ENCODE measurements at regions not wholly inside any gene's neighbourhood (a gene's known extent, or its start where the extent isn't known, plus 50 kb on each side); places are given as distances from the start of the nearest gene placed in this dataset.

GRCh38 chr5:108487951-108488350, 106.1 kb upstream of the FBXL17 start:
- DNase-seq (ENCODE audit: low read depth, low spot score) (no peak), FAIRE-seq (no peak)
- BruUV-seq (replicated peaks), result no TSS peak
- Histone ChIP-seq H3K79me2 (ENCODE audit: control insufficient read depth, insufficient read depth, low read length) (no peaks in the 10 kb centered on the region), H3K36me3 (ENCODE audit: control insufficient read depth in 2 of 2, extremely low read depth in 1 of 2, insufficient read depth in 2 of 2, low read length in 2 of 2) (no peaks in the 10 kb centered on the region), H2AFZ (ENCODE audit: low read depth, low read length) (no peak overlapping the region), H3K9me3 (replicated peaks; ENCODE audit: control insufficient read depth, insufficient read depth, low read length) (no peaks in the 10 kb centered on the region), H3K4me2 (ENCODE audit: insufficient read depth, low read length) (no peak overlapping the region), H3K4me1 (ENCODE audit: control insufficient read depth, extremely low read depth, insufficient read depth, low read length) (no peaks in the 10 kb centered on the region), H3K27me3 (ENCODE audit: control insufficient read depth in 2 of 2, insufficient read depth in 2 of 2, low read length in 2 of 2) (no peaks in the 10 kb centered on the region), H4K20me1 (replicated peaks; ENCODE audit: control insufficient read depth, extremely low read depth, insufficient read depth, low read length) (no peaks in the 10 kb centered on the region), H3K27ac (ENCODE audit: insufficient read depth, low read depth, low read length) (no peak overlapping the region), H3K4me3 (replicated peaks in 1 of 3; ENCODE audit: insufficient read depth in 1 of 3, low read depth in 1 of 3, low read length in 3 of 3) (no peak overlapping the region), H3K9ac (replicated peaks; ENCODE audit: extremely low read depth, insufficient read depth, low read length) (no peak overlapping the region), H3K9me1 (replicated peaks; ENCODE audit: control insufficient read depth, extremely low read depth, insufficient read depth, low read length) (no peaks in the 10 kb centered on the region)
- ChIA-PET POLR2A (no interaction called here), CTCF (no interaction called here)
- TF ChIP-seq, protein P1, sequence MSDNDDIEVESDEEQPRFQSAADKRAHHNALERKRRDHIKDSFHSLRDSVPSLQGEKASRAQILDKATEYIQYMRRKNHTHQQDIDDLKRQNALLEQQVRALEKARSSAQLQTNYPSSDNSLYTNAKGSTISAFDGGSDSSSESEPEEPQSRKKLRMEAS (IDR thresholded peaks at IDR 0.05; ENCODE audit: insufficient read depth, insufficient read length), result no peak
- TF ChIP-seq JUN (IDR thresholded peaks at IDR 0.05; ENCODE audit: borderline replicate concordance, insufficient read depth, insufficient read length, low read depth) (no peak), MYC (IDR thresholded peaks at IDR 0.05; ENCODE audit: low read depth, low read length) (no peak), POLR2A (IDR thresholded peaks at IDR 0.05; ENCODE audit: low read depth, low read length) (no peak), EZH2 (IDR thresholded peaks at IDR 0.05; ENCODE audit: borderline replicate concordance, low read depth, low read length, severe bottlenecking) (no peak)
- TF ChIP-seq, protein P2, sequence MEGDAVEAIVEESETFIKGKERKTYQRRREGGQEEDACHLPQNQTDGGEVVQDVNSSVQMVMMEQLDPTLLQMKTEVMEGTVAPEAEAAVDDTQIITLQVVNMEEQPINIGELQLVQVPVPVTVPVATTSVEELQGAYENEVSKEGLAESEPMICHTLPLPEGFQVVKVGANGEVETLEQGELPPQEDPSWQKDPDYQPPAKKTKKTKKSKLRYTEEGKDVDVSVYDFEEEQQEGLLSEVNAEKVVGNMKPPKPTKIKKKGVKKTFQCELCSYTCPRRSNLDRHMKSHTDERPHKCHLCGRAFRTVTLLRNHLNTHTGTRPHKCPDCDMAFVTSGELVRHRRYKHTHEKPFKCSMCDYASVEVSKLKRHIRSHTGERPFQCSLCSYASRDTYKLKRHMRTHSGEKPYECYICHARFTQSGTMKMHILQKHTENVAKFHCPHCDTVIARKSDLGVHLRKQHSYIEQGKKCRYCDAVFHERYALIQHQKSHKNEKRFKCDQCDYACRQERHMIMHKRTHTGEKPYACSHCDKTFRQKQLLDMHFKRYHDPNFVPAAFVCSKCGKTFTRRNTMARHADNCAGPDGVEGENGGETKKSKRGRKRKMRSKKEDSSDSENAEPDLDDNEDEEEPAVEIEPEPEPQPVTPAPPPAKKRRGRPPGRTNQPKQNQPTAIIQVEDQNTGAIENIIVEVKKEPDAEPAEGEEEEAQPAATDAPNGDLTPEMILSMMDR (IDR thresholded peaks at IDR 0.05; ENCODE audit: extremely low read depth in 1 of 2, insufficient read depth in 1 of 2, low read depth in 1 of 2, low read length in 2 of 2), result no peak
- dilution Hi-C loops (cut with MboI; ENCODE audit: extremely low pct_ligation_motif_present, low sequenced_read_pairs), result no loop called here
- intact Hi-C loops (cut with micrococcal nuclease), result no loop called here

DNA sequence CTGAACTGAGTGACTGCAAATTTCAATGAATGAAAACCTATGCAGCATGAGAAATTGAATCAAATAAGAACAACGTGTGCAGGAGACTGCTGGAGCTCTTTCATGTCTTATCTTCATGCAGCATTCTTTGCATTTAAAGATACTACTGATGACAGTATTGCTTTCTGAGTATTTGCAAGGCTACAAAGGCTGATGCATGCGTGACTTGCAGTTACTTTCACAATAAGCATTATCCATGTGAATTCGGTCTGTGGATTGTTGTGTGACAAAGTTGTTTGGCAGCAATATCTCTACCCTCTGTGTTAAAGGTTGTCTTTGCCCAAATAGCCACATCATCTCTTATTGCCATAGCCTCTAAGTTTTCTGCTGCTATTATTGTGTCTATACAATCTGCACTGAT, 102.1 kb upstream of the FBXL17 start:
- Histone ChIP-seq H3K9me3 (replicated peaks; ENCODE audit: control insufficient read depth, insufficient read depth, low read length) (no peaks in the 10 kb centered on the region), H3K4me2 (ENCODE audit: insufficient read depth, low read length) (no peak overlapping the region), H3K9ac (replicated peaks; ENCODE audit: extremely low read depth, insufficient read depth, low read length) (no peak overlapping the region), H3K4me3 (replicated peaks in 1 of 3; ENCODE audit: insufficient read depth in 1 of 3, low read depth in 1 of 3, low read length in 3 of 3) (no peak overlapping the region), H3K36me3 (ENCODE audit: control insufficient read depth in 2 of 2, extremely low read depth in 1 of 2, insufficient read depth in 2 of 2, low read length in 2 of 2) (no peaks in the 10 kb centered on the region), H3K27me3 (ENCODE audit: control insufficient read depth in 2 of 2, insufficient read depth in 2 of 2, low read length in 2 of 2) (no peaks in the 10 kb centered on the region), H3K79me2 (ENCODE audit: control insufficient read depth, insufficient read depth, low read length) (no peaks in the 10 kb centered on the region), H4K20me1 (replicated peaks; ENCODE audit: control insufficient read depth, extremely low read depth, insufficient read depth, low read length) (no peaks in the 10 kb centered on the region), H3K4me1 (ENCODE audit: control insufficient read depth, extremely low read depth, insufficient read depth, low read length) (no peaks in the 10 kb centered on the region), H3K27ac (ENCODE audit: insufficient read depth, low read depth, low read length) (no peak overlapping the region), H3K9me1 (replicated peaks; ENCODE audit: control insufficient read depth, extremely low read depth, insufficient read depth, low read length) (no peaks in the 10 kb centered on the region), H2AFZ (ENCODE audit: low read depth, low read length) (no peak overlapping the region)
- intact Hi-C loops (cut with micrococcal nuclease), result no loop called here
- no peak for DNase-seq (ENCODE audit: low read depth, low spot score)
- POLR2A ChIA-PET, result no interaction called here
- no peak for FAIRE-seq
- dilution Hi-C loops (cut with MboI; ENCODE audit: extremely low pct_ligation_motif_present, low sequenced_read_pairs), result no loop called here
- TF ChIP-seq FOS (IDR thresholded peaks at IDR 0.05; ENCODE audit: borderline replicate concordance, insufficient read depth, low read length) (no peak), POLR2A (IDR thresholded peaks at IDR 0.05; ENCODE audit: low read depth, low read length) (no peak), POLR2AphosphoS5 (IDR thresholded peaks at IDR 0.05; ENCODE audit: insufficient read depth, low read depth, low read length) (no peak), EZH2 (IDR thresholded peaks at IDR 0.05; ENCODE audit: borderline replicate concordance, low read depth, low read length, severe bottlenecking) (no peak), JUN (IDR thresholded peaks at IDR 0.05; ENCODE audit: borderline replicate concordance, insufficient read depth, insufficient read length, low read depth) (no peak), MYC (IDR thresholded peaks at IDR 0.05; ENCODE audit: low read depth, low read length) (no peak), GATA2 (IDR thresholded peaks at IDR 0.05; ENCODE audit: insufficient read depth, insufficient read length, low read depth, low read length) (no peak)
- TF ChIP-seq, protein P2 (IDR thresholded peaks at IDR 0.05; ENCODE audit: extremely low read depth in 1 of 2, insufficient read depth in 1 of 2, low read depth in 1 of 2, low read length in 2 of 2), result no peak
- TF ChIP-seq, protein P1 (IDR thresholded peaks at IDR 0.05; ENCODE audit: insufficient read depth, insufficient read length), result no peak
- BruUV-seq (replicated peaks), result no TSS peak
- CTCF ChIA-PET, result no interaction called here

All from endothelial cell of umbilical vein (primary cell).